Skeletal muscle tissue (tissue), 3 donors: ENCODE measurements at regions not wholly inside any gene's neighbourhood (a gene's known extent, or its start where the extent isn't known, plus 50 kb on each side); places are given as distances from the start of the nearest gene placed in this dataset.

Experiments
- H3K27ac ChIP-seq: one replicate; pipeline ENCODE4 v1.7.0; 2013; ENCODE audit warnings: mild to moderate bottlenecking, low read depth, low read length, inconsistent platforms
- H3K27me3 ChIP-seq, 3 donors: one replicate each; pipeline ENCODE4 v1.7.0; 2013; ENCODE audit warnings: low read length in 3 of 3; ENCODE audit not compliant: control insufficient read depth in 3 of 3, insufficient read depth in 3 of 3
- H3K36me3 ChIP-seq, 3 donors: one replicate each; pipeline ENCODE4 v1.7.0; 2013; ENCODE audit warnings: low read length in 3 of 3; ENCODE audit not compliant: control insufficient read depth in 3 of 3, insufficient read depth in 3 of 3
- H3K4me1 ChIP-seq, 3 donors: one replicate each; pipeline ENCODE4 v1.7.0; 2013; ENCODE audit warnings: low read length in 3 of 3, mild to moderate bottlenecking in 3 of 3; ENCODE audit not compliant: control insufficient read depth in 3 of 3, insufficient read depth in 3 of 3
- H3K4me3 ChIP-seq, 3 donors: one replicate each; pipeline ENCODE4 v1.7.0; 2013; ENCODE audit warnings: low read length in 3 of 3
- H3K9ac ChIP-seq, 3 donors: one replicate each; pipeline ENCODE4 v1.7.0; 2013; ENCODE audit warnings: low read length in 3 of 3, mild to moderate bottlenecking in 3 of 3, moderate library complexity in 2 of 3, low read depth in 1 of 3
- H3K9me3 ChIP-seq, 3 donors: one replicate each; pipeline ENCODE4 v1.7.0; 2013; ENCODE audit warnings: low read length in 3 of 3; ENCODE audit not compliant: control insufficient read depth in 3 of 3
- donor health status: Osteomylitis.

DNA sequence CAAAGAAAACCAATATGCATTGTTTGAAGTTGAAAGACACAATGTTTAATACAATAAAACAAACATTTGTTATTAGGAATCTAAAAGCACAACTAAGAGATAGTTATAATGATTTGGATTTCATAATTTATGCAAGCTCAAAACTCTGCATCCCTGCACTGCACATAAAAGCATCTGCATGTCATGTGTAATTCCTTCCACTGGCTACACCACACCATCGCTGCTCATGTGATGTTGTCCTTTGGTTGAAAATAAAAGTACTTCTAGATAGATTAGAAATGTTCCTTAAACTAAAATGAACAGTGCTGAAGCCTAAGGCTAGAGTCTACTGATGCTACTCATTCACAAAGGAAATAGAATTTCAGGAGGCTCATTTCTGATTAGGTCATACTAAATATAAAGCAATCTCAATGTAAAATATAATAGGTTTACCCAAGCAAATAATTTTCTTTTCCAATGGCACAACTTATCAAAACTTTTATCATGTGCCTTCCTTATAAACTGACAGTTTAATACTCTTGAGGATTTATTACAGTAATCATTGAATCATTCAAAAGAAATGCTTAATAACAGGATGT lies 130.8 kb upstream of the DKK2 start:
- no peaks in the 10 kb centered on the region for H3K27me3 ChIP-seq
- H3K9me3 ChIP-seq, result peaks cover 0 to 4% (median 3%) of the 10 kb centered on the region in 3 donors
- H3K4me1 ChIP-seq, result no peaks in the 10 kb centered on the region
- H3K27ac ChIP-seq, result no peak overlapping the region
- no peak overlapping the region for H3K9ac ChIP-seq
- H3K36me3 ChIP-seq, result no peaks in the 10 kb centered on the region
- no peak overlapping the region for H3K4me3 ChIP-seq

DNA sequence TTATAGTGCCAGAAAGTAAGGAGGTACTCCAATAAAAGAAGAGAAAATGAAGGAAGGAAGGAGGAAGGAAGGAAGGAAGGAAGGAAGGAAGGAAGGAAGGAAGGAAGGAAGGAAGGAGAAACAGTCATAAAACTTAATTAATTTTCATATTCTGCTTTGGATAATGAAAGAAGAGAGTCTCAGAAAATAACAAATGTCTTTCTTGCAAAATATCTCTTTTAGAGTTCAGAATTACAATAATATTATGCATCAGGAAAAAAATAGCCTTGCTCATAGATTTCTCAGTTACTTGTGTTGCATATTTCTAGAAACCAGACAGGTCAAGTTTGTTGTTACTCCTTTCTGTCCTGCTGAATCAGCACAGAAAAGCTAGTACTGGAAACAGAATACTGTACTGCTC lies 130.1 kb upstream of the DKK2 start:
- H3K4me3 ChIP-seq, result no peak overlapping the region

GRCh38 chr4:107164962-107165475 lies 128.9 kb upstream of the DKK2 start:
- peaks cover 0 to 4% (median 3%) of the 10 kb centered on the region in 3 donors for H3K9me3 ChIP-seq
- H3K27me3 ChIP-seq, result no peaks in the 10 kb centered on the region
- no peaks in the 10 kb centered on the region for H3K4me1 ChIP-seq
- H3K4me3 ChIP-seq, result no peak overlapping the region
- no peak overlapping the region for H3K27ac ChIP-seq
- no peak overlapping the region for H3K9ac ChIP-seq
- no peaks in the 10 kb centered on the region for H3K36me3 ChIP-seq

More for the DNA sequence above, 130.1 kb upstream of the DKK2 start:
- Histone ChIP-seq H3K4me1 (no peaks in the 10 kb centered on the region), H3K27ac (no peak overlapping the region), H3K9me3 (peaks cover 0 to 4% (median 3%) of the 10 kb centered on the region in 3 donors), H3K9ac (no peak overlapping the region), H3K27me3 (no peaks in the 10 kb centered on the region), H3K36me3 (no peaks in the 10 kb centered on the region)

DNA sequence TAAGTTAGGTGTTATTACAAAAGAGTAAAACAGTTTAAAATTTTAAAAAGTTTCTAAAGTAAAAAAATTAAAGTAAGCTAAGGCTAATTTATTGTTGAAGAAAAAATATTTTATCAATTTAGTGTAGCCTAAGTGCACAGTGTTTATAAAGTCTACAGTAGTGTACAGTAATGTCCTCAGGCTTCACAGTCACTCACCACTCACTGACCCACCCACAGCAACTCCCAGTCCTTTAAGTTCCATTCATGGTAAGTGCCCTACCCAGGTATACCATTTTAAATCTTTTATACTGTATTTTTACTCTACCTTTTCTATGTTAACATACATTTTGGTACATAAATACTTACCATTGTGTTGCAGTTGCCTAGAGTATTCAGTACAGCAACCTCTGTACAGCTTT lies 120.3 kb upstream of the DKK2 start:
- no peak overlapping the region for H3K27ac ChIP-seq
- no peak overlapping the region for H3K4me3 ChIP-seq

DNA sequence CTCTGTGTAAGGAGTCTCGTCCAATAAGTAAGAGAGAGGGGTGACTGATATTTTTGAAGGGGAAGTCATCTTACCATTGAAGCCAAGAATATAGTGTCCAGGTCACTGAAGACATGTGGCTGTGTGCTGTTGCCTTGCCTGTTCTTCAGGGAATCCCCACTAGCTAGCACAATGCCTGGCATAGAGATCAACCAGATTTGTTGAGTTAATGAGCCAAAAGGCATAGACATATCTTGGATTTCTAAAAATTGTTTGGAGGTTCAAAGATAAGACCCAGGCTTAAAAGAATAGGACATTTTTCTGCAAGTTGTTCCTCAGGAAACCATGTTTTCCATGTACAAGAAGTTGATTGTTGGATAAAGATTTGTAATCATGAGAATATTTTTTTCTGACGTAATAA lies 119.3 kb upstream of the DKK2 start:
- Histone ChIP-seq H3K27ac (no peak overlapping the region), H3K4me1 (no peaks in the 10 kb centered on the region), H3K4me3 (no peak overlapping the region), H3K27me3 (no peaks in the 10 kb centered on the region), H3K9ac (no peak overlapping the region), H3K9me3 (no peaks in the 10 kb centered on the region), H3K36me3 (no peaks in the 10 kb centered on the region)

More for the DNA sequence above, 120.3 kb upstream of the DKK2 start:
- Histone ChIP-seq H3K9me3 (no peaks in the 10 kb centered on the region), H3K9ac (no peak overlapping the region), H3K36me3 (no peaks in the 10 kb centered on the region), H3K27me3 (no peaks in the 10 kb centered on the region), H3K4me1 (no peaks in the 10 kb centered on the region)

DNA sequence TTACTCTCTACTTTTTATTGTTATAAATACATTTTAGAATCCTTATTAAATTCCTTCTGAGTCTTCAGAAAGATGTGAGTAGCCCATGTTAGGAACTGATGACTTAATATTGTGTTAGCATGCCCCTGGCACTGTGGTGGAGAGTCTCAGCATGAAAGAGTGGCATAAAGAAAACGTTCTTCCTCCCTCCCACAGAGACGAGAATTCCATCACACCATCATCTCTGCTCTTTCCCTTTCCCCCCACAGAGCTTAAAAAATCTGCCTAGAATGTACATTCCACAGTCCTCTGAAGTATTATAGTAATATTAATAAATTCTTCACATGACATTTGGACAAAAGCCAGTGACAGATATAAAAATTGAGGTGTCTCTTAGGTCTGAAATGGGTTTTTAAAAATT lies 117.8 kb upstream of the DKK2 start:
- Histone ChIP-seq H3K4me3 (no peak overlapping the region), H3K9ac (no peak overlapping the region), H3K36me3 (no peaks in the 10 kb centered on the region), H3K27me3 (no peaks in the 10 kb centered on the region), H3K4me1 (no peaks in the 10 kb centered on the region), H3K9me3 (no peaks in the 10 kb centered on the region), H3K27ac (no peak overlapping the region)

DNA sequence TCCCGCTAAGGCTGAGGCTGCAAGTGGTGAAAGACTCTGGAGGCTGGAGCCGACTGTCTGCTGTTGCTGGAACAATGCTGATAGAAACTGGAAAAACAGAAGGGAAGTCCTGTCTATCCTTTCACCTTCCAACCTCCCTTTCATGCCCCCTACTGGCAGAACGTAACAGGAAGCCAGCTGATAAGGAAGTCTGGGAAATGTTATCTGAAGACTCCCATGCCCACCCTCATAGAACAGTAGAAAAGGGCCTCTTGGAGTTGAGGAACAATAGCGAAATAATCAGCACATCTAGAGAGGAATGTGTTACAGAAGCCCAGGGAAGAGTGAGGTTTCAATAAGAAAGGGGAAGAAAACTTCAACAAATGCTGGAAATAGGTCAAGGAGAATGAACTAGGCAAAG lies 117.1 kb upstream of the DKK2 start:
- Histone ChIP-seq H3K27ac (no peak overlapping the region), H3K4me1 (no peaks in the 10 kb centered on the region), H3K9ac (no peak overlapping the region), H3K9me3 (no peaks in the 10 kb centered on the region), H3K36me3 (no peaks in the 10 kb centered on the region), H3K27me3 (no peaks in the 10 kb centered on the region), H3K4me3 (no peak overlapping the region)

DNA sequence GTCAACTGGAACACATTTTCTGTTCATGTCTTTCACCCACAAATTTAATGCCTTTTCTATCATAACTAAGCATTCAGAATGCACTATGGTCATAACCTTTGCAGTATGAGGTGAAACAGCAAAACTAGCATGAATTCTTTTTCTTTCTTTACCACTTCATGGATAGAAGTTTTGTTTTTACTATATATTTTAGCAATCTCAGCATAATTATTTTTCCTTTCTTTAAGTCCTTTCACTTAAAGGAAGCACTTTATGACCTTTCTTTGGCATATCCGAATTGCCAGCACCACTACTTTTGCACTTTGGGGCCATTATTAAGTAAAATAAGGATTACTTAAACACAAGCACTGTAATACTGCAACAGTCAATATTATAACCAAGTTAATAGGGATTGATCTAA lies 115.1 kb upstream of the DKK2 start:
- no peaks in the 10 kb centered on the region for H3K27me3 ChIP-seq
- no peak overlapping the region for H3K9ac ChIP-seq
- no peak overlapping the region for H3K4me3 ChIP-seq
- H3K36me3 ChIP-seq, result no peaks in the 10 kb centered on the region
- no peak overlapping the region for H3K27ac ChIP-seq
- no peaks in the 10 kb centered on the region for H3K4me1 ChIP-seq
- no peaks in the 10 kb centered on the region for H3K9me3 ChIP-seq

- H3K27ac ChIP-seq, result no peak overlapping the region
- no peak overlapping the region for H3K4me3 ChIP-seq
- H3K9ac ChIP-seq, result no peak overlapping the region
- H3K9me3 ChIP-seq, result no peaks in the 10 kb centered on the region
- H3K27me3 ChIP-seq, result no peaks in the 10 kb centered on the region
- H3K36me3 ChIP-seq, result no peaks in the 10 kb centered on the region
- no peaks in the 10 kb centered on the region for H3K4me1 ChIP-seq
These were observed 112.8 kb upstream of the DKK2 start for GRCh38 chr4:107148904-107149303.

- Histone ChIP-seq H3K36me3 (no peaks in the 10 kb centered on the region), H3K27me3 (no peaks in the 10 kb centered on the region), H3K4me3 (no peak overlapping the region), H3K9me3 (no peaks in the 10 kb centered on the region), H3K27ac (no peak overlapping the region), H3K4me1 (no peaks in the 10 kb centered on the region), H3K9ac (no peak overlapping the region)
These were observed 111.8 kb upstream of the DKK2 start for GRCh38 chr4:107147873-107148272.
